Head of caudate nucleus (tissue), 42 donors: ENCODE measurements at regions not wholly inside any gene's neighbourhood (a gene's known extent, or its start where the extent isn't known, plus 50 kb on each side); places are given as distances from the start of the nearest gene placed in this dataset.
"Not testable (repeated sequence)": the region's sequence is repeated elsewhere in the genome, so short reads cannot be mapped to it uniquely, and the experiment has no call there.

ENCODE experiments used
- DNase-seq, 42 donors: peaks; one replicate each; pipeline versions ENCODE4 v3.0.0 to v3.0.0-alpha.2; 2020 to 2021; ENCODE audit warnings: mixed read lengths in 7 of 42
- intact Hi-C: fragments of 100-400 bp; cut with DNase I; formaldehyde crosslinking; loops from one replicate; pipeline ENCODE4 v1.15.0; 2022

- intact Hi-C loops, DNase-seq: not testable (repeated sequence)
Measured at GRCh38 chr21:5165829-5166228, 5355.6 kb upstream of the TPTE start.
